ENCODE measurements at regions not wholly inside any gene's neighbourhood (a gene's known extent, or its start where the extent isn't known, plus 50 kb on each side); places are given as distances from the start of the nearest gene placed in this dataset.

- TF ChIP-seq, protein P1, sequence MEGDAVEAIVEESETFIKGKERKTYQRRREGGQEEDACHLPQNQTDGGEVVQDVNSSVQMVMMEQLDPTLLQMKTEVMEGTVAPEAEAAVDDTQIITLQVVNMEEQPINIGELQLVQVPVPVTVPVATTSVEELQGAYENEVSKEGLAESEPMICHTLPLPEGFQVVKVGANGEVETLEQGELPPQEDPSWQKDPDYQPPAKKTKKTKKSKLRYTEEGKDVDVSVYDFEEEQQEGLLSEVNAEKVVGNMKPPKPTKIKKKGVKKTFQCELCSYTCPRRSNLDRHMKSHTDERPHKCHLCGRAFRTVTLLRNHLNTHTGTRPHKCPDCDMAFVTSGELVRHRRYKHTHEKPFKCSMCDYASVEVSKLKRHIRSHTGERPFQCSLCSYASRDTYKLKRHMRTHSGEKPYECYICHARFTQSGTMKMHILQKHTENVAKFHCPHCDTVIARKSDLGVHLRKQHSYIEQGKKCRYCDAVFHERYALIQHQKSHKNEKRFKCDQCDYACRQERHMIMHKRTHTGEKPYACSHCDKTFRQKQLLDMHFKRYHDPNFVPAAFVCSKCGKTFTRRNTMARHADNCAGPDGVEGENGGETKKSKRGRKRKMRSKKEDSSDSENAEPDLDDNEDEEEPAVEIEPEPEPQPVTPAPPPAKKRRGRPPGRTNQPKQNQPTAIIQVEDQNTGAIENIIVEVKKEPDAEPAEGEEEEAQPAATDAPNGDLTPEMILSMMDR (IDR thresholded peaks at IDR 0.05; ENCODE audit: insufficient read depth, low read length, poor library complexity, severe bottlenecking), result no peak
- TF ChIP-seq EZH2phosphoT487 (conservative IDR thresholded peaks at IDR 0.05; ENCODE audit: low read length), result no peak
These were observed 480.8 kb upstream of the TNC start for GRCh38 chr9:115598751-115599150.
